ENCODE measurements at regions not wholly inside any gene's neighbourhood (a gene's known extent, or its start where the extent isn't known, plus 50 kb on each side); places are given as distances from the start of the nearest gene placed in this dataset.
A peak's percentile ranks its signal among the peaks of the same experiment; 100 is the strongest.

DNA sequence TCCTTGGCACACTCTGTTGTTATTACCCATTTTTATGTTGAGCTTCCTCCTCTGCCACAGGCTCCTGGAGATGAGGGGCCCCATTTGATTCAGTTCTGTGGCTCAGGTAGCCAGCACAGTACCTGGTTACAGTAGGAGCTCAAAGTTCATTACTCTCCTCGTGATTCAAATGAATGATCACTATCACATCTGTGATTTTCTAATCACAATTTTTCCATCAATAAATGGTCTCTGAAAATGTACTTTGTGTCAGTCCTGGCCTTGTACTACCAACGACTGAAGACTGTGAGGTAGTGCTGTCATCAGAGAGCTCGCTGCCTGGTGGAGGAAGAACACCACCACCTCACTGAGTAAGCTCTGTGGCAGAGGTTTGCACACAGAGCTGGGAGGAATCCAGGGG lies 106.8 kb upstream of the JUN start:
- Histone ChIP-seq H3K27ac (ENCODE audit: low read depth, low read length) (no peak overlapping the region), H3K9me3 (ENCODE audit: control insufficient read depth, insufficient read depth, low read length) (no peaks in the 10 kb centered on the region), H3K27me3 (ENCODE audit: control insufficient read depth, insufficient read depth, low read length) (no peaks in the 10 kb centered on the region), H3K4me3 (ENCODE audit: low read depth, low read length) (no peak overlapping the region)
- DNase-seq (ENCODE audit: low read depth, low spot score), result no peak
- TF ChIP-seq, protein P1, sequence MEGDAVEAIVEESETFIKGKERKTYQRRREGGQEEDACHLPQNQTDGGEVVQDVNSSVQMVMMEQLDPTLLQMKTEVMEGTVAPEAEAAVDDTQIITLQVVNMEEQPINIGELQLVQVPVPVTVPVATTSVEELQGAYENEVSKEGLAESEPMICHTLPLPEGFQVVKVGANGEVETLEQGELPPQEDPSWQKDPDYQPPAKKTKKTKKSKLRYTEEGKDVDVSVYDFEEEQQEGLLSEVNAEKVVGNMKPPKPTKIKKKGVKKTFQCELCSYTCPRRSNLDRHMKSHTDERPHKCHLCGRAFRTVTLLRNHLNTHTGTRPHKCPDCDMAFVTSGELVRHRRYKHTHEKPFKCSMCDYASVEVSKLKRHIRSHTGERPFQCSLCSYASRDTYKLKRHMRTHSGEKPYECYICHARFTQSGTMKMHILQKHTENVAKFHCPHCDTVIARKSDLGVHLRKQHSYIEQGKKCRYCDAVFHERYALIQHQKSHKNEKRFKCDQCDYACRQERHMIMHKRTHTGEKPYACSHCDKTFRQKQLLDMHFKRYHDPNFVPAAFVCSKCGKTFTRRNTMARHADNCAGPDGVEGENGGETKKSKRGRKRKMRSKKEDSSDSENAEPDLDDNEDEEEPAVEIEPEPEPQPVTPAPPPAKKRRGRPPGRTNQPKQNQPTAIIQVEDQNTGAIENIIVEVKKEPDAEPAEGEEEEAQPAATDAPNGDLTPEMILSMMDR (IDR thresholded peaks at IDR 0.05; ENCODE audit: low read depth, low read length), result no peak
- CTCF ChIA-PET, result interaction anchor here (0.6 to 1.1 kb wide), 2 partner anchors 65 to 808 kb away, joined by 3 to 4 read pairs; no protein-coding TSS in a partner anchor
- POLR2A ChIA-PET, result no interaction called here

DNA sequence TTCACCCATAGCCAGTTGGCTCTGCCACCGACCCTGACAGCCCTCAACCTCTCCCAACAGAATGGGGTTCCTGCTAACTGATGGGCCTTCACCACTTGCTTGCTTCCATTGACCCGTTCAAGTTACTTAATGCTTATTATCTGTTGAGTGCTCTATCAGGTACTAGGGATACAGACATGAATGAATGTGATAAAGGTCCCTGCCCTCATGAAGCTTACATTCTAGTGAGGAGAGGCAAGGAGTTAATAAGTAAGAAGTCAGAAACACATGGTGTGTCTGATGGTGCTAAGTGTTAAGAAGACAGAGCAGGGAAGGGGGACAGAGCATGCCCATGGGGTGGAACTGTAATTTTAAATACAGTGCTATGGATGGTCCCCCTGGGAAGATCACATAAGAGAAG lies 107.5 kb upstream of the JUN start:
- no peaks in the 10 kb centered on the region for H3K27me3 ChIP-seq (ENCODE audit: control insufficient read depth, insufficient read depth, low read length)
- POLR2A ChIA-PET, result no interaction called here
- no peak overlapping the region for H3K27ac ChIP-seq (ENCODE audit: low read depth, low read length)
- TF ChIP-seq, protein P1 (IDR thresholded peaks at IDR 0.05; ENCODE audit: low read depth, low read length), result no peak
- CTCF ChIA-PET, result no interaction called here
- no peaks in the 10 kb centered on the region for H3K9me3 ChIP-seq (ENCODE audit: control insufficient read depth, insufficient read depth, low read length)
- no peak for DNase-seq (ENCODE audit: low read depth, low spot score)
- no peak overlapping the region for H3K4me3 ChIP-seq (ENCODE audit: low read depth, low read length)

DNA sequence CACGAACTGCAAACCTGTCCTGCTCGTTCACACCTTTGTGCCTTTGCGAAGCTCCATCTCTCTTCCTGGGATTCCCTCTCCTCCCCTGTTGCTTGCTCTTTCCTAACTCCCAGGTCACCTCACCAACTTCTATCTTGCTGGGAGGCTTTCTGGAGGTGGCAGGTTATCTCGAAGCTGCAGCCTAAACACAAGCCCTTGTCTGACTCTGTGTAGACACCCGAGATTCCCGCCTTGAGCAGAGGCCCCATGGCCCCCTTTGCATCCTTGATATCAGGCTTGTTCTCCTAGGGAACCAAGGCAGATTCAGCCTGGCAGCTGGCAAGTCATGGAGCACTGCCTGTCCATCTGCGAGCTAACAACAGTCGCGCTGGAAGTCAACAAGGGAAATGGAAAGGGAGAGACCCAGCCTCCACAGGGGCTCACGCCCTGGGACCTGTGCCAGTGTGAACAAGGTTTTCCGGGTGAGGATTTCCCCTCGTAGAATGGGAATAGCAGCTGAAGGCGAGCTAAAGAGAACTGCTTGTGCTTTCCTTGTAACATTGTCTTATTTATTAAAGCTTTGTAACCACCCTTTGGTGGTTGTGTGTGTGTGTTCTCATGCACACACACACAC lies 109.5 kb upstream of the JUN start:
- H3K27me3 ChIP-seq (ENCODE audit: control insufficient read depth, insufficient read depth, low read length), result no peaks in the 10 kb centered on the region
- TF ChIP-seq, protein P1 (IDR thresholded peaks at IDR 0.05; ENCODE audit: low read depth, low read length), result no peak
- POLR2A ChIA-PET, result no interaction called here
- CTCF ChIA-PET, result no interaction called here
- no peak overlapping the region for H3K4me3 ChIP-seq (ENCODE audit: low read depth, low read length)
- H3K27ac ChIP-seq (ENCODE audit: low read depth, low read length), result no peak overlapping the region
- DNase-seq (ENCODE audit: low read depth, low spot score), result no peak
- no peaks in the 10 kb centered on the region for H3K9me3 ChIP-seq (ENCODE audit: control insufficient read depth, insufficient read depth, low read length)

DNA sequence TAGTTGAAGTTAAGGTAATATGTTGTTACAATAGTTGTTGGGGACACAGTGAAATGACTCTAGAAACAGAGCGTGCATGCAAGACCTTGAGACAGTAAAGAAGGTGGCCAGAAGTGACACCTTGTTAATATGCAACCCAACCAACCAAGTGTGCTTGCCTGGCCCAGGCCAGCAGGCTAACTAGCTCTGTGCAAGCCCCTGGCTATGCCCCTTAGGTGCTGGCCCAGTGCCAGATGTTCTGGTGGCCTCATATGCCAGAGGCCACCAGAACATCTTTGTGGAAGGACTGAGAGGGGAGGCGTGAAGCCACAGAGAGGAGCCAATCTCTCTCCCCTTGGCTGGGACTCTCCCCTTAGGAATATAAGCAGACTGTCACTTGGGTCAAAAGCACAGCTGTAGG lies 111.2 kb upstream of the JUN start:
- ChIA-PET POLR2A (interaction anchor here (0.7 kb wide), 1 partner anchor 140 kb away, joined by 9 read pairs; no protein-coding TSS in a partner anchor), CTCF (interaction anchor here (0.6 kb wide), 1 partner anchor 157 kb away, joined by 4 read pairs; no protein-coding TSS in a partner anchor)
- Histone ChIP-seq H3K27ac (ENCODE audit: low read depth, low read length) (no peak overlapping the region), H3K9me3 (ENCODE audit: control insufficient read depth, insufficient read depth, low read length) (no peaks in the 10 kb centered on the region), H3K27me3 (ENCODE audit: control insufficient read depth, insufficient read depth, low read length) (no peaks in the 10 kb centered on the region), H3K4me3 (ENCODE audit: low read depth, low read length) (no peak overlapping the region)
- TF ChIP-seq, protein P1 (IDR thresholded peaks at IDR 0.05; ENCODE audit: low read depth, low read length), result no peak
- DNase-seq (ENCODE audit: low read depth, low spot score), result no peak

DNA sequence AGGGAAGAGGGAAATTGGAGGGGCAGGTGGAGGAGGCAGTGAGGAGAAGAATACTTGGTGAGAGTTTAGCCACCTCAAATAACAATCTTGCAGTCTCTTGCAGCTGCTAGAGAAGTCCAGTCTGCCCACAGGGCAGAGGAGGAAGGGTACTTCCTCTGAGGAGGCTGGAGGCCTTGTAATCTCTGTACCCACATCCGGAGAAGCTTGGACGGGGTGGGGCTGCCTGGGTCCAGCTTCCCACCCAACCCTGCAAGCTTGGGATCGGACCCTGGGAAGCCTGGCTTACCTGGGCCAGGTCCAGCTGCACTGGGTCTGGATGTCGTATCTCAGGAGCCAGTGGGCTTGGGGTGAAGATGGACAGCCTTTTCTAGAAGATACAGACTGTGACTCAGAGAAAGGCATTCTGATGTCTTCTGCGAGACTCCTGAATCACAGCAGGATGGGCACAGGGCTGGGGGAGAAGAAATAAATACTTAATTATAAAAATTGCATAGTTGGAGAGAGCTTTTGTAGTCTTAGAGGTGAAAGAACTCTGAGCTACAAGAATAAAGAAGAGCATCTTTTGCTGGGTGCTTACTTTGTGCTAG lies 111.8 kb upstream of the JUN start:
- ChIA-PET CTCF (interaction anchor here (0.6 kb wide), 1 partner anchor 157 kb away, joined by 4 read pairs; no protein-coding TSS in a partner anchor), POLR2A (interaction anchor here (0.7 kb wide), 1 partner anchor 140 kb away, joined by 9 read pairs; no protein-coding TSS in a partner anchor)
- TF ChIP-seq, protein P1 (IDR thresholded peaks at IDR 0.05; ENCODE audit: low read depth, low read length), result no peak
- Histone ChIP-seq H3K9me3 (ENCODE audit: control insufficient read depth, insufficient read depth, low read length) (no peaks in the 10 kb centered on the region), H3K4me3 (ENCODE audit: low read depth, low read length) (no peak overlapping the region), H3K27me3 (ENCODE audit: control insufficient read depth, insufficient read depth, low read length) (no peaks in the 10 kb centered on the region), H3K27ac (ENCODE audit: low read depth, low read length) (peak overlapping the region; percentile 11)
- DNase-seq (ENCODE audit: low read depth, low spot score), result no peak

All from AG04450 (cell line).